Astrocyte of the spinal cord (primary cell): ENCODE measurements at regions not wholly inside any gene's neighbourhood (a gene's known extent, or its start where the extent isn't known, plus 50 kb on each side); places are given as distances from the start of the nearest gene placed in this dataset.

Experiments used
- DNase-seq: peaks from one replicate; pipeline ENCODE4 v3.0.0; 2011; ENCODE audit warnings: low read depth, low spot score
- H3K4me3 ChIP-seq: 2 replicates; pipeline ENCODE4 v1.5.1; 2011; ENCODE audit warnings: low read depth, mild to moderate bottlenecking, low read length, moderate library complexity
- in situ Hi-C: cut with HindIII; loops from 2 replicates; pipeline ENCODE4 v1.10.0; 2017; ENCODE audit warnings: low sequenced_read_pairs
- TF ChIP-seq, protein P1 (sequence below): IDR thresholded peaks from 2 replicates; pipeline ENCODE4 v1.5.1; 2012; ENCODE audit warnings: low read depth, mild to moderate bottlenecking, low read length, inconsistent platforms

DNA sequence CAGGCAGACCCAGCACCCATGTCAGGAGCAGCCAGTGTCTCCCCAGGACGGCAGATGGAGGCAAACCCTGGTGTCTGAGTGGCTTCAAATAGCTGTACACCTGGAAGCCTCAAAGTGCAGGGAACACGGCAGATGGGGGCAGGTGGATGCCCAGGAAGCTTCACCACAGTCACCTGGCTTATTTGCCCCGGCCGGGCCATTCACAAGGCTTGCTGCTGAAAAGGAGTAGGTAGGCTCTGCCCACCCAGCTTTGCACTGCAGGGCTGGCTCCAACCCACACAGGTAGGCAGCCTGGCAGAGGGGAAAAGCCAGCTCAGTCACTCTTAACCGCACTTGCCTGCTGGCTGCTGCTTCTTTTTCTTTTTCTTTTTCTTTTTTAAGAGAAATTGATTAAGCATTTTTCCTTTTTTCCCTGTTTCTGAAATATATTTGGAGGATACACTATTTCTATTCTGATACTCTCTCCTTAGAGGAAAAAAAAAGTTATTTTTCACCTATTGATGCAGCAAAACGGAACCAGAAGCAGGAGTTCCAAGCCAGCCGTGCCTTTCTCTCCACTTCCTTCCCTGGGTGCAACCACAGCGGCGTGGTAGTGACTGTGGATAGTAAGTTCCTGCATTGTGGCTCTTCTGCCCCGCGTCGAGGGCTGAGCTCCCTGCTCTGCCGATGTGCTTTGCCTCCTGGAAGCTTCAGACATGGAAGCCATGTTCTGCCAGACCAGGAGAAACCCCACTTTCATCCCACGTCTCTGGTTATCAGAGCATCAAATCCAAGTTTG is 118.3 kb downstream of the KLF6 start:
- no peak overlapping the region for H3K4me3 ChIP-seq
- TF ChIP-seq, protein P1, sequence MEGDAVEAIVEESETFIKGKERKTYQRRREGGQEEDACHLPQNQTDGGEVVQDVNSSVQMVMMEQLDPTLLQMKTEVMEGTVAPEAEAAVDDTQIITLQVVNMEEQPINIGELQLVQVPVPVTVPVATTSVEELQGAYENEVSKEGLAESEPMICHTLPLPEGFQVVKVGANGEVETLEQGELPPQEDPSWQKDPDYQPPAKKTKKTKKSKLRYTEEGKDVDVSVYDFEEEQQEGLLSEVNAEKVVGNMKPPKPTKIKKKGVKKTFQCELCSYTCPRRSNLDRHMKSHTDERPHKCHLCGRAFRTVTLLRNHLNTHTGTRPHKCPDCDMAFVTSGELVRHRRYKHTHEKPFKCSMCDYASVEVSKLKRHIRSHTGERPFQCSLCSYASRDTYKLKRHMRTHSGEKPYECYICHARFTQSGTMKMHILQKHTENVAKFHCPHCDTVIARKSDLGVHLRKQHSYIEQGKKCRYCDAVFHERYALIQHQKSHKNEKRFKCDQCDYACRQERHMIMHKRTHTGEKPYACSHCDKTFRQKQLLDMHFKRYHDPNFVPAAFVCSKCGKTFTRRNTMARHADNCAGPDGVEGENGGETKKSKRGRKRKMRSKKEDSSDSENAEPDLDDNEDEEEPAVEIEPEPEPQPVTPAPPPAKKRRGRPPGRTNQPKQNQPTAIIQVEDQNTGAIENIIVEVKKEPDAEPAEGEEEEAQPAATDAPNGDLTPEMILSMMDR: no peak
- in situ Hi-C loops: no loop called here
- DNase-seq: no peak

DNA sequence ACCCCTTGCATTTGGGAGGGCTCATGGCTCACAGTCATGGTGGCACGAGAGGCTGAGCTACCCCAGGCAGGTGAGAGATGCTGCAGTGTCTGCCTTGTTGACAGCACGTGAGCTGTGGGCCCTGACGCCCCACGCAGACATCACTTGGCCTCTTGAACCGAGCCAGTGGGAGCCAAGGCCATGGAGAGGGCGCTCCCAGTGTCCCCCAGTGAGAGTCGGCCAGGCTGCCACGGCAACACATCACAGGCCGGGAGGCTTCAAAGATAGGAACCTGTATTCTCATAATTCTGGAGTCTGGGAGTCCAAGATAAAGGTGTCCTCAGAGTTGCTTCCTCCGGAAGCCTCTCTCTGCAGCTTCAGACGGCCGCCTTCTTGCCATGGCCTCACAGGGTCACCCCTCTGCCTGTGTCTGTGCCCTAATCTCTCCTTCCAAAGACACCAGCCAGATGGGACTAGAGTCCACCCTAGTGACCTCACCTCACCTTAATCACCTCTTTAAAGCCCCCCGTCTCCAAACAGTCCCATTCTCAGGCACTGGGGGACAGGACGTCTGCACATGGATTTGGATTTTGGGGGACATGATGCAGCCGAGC is 119.6 kb downstream of the KLF6 start:
- TF ChIP-seq, protein P1: no peak
- no peak overlapping the region for H3K4me3 ChIP-seq
- in situ Hi-C loops: no loop called here
- no peak for DNase-seq

DNA sequence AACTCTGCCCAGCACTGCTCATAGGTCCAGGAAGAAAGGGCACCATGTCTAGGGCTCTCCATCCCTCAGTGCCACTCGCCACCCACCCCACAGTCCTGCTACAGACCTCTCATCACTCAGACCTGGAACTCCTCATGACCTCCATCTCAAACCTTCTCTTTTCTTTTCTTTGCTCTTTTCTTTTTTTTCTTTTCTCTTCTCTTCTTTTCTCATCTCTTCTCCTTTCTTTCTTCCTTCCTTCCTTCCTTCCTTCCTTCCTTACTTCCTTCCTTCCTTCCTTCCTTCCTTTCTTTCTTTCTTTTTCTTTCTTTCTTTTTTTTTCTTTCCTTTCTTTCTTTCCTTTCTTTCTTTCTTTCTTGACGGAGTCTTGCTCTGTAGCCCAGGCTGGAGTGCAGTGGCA is 122.2 kb downstream of the KLF6 start:
- TF ChIP-seq, protein P1: no peak
- no peak overlapping the region for H3K4me3 ChIP-seq
- DNase-seq: no peak
- in situ Hi-C loops: no loop called here

DNA sequence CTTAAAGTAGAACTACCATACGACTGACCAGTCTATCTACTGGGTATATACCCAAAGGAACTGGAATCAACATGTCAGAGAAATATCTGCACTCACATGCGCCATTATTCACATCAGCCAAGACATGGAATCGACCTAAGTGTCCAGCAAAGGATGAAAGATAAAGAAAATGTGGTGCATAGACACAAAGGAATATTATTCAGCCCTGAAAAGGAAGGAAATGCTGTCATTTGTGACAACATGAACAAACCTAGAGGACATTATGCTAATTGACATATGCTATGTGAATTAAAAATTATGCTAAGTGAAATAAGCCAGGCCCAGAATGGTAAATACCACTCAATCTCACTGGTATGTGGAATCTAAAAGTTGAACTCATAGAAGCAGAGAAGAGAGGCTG is 123.7 kb downstream of the KLF6 start:
- H3K4me3 ChIP-seq: no peak overlapping the region
- TF ChIP-seq, protein P1: no peak
- DNase-seq: no peak
- in situ Hi-C loops: no loop called here

DNA sequence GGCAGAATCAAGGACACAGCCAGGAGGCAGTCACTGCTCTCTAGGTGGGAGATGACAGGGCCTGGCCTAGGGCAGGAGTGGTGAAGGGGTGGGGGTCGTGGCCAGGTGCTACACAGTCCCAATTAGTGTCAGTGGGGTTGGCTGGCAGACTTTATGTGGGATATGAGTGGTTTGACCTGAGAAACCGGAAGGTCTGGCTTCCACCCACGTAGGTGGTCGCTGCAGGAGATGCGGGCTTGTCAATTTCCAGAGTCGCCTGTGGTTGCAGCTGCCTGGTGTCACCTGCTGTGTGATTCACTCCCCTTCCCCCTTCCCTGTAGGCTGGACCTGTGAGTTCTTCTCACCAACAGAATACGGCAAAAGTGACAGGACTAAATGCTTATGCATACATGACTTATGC is 124.3 kb downstream of the KLF6 start:
- in situ Hi-C loops: no loop called here
- no peak for DNase-seq
- TF ChIP-seq, protein P1: no peak
- H3K4me3 ChIP-seq: no peak overlapping the region

DNA sequence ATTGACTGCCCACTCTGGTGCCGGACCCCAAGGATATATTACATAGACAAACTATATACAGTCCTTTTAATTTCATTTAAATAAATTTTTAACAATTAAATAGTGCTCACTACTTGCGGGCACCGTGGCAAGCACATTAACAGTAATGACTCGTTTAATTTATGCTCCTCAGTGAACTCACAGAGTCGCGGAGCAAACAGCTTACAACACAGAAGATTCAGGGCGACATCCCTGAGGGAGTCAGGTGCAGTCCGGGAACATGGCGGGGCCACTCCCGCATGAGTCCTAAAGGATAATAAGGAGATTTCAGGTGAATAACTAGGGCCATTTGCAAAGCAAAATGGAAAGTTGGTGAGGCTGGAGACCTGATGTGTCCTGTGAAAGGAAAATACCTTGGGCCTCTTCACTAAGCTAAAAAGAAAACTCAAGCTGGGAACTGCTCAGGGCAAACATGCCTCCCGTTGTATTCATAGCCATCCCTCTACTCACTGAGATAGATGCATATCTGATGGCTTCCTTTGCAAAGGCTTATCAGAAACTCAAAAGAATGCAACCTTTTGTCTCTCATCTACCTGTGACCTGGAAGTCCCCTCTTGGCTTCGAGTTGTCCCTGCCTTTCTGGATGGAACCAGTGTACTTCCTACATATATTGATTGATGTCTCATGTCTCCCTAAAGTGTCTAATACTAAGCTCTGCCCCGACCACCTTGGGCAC is 125.6 kb downstream of the KLF6 start:
- H3K4me3 ChIP-seq: no peak overlapping the region
- in situ Hi-C loops: no loop called here
- DNase-seq: no peak
- TF ChIP-seq, protein P1: no peak
